Keratinocyte (primary cell): ENCODE measurements at regions not wholly inside any gene's neighbourhood (a gene's known extent, or its start where the extent isn't known, plus 50 kb on each side); places are given as distances from the start of the nearest gene placed in this dataset.

Experiments
- DNase-seq: peaks from one replicate; pipeline ENCODE4 v3.0.0-alpha.2; 2011; ENCODE audit warnings: low read depth, missing footprints, low spot score
- FAIRE-seq: peaks from 2 replicates; lab custom pipeline; 2011; peaks lifted over from hg19 to GRCh38; lab: Jason Lieb, UNC
- H2AFZ ChIP-seq: 2 replicates; pipeline ENCODE4 v1.6.0; 2012; ENCODE audit warnings: low read length, control low read depth, inconsistent platforms; ENCODE audit not compliant: control insufficient read depth
- H3K27ac ChIP-seq: 2 replicates; pipeline ENCODE4 v1.5.1; 2011; ENCODE audit warnings: low read length; ENCODE audit not compliant: control insufficient read depth, insufficient read depth
- H3K27me3 ChIP-seq: 3 replicates; pipeline ENCODE4 v1.6.0; 2011; ENCODE audit warnings: low read length; ENCODE audit not compliant: control insufficient read depth, insufficient read depth; ENCODE audit errors: extremely low read depth
- H3K36me3 ChIP-seq, 2 experiments: 2 replicates in 1 of 2; 3 replicates in 1 of 2; pipeline ENCODE4 v1.5.1; 2011; ENCODE audit warnings: low read length in 2 of 2, mild to moderate bottlenecking in 1 of 2; ENCODE audit not compliant: control insufficient read depth in 2 of 2, insufficient read depth in 2 of 2; ENCODE audit errors: extremely low read depth in 1 of 2
- H3K4me1 ChIP-seq: 3 replicates; pipeline ENCODE4 v1.5.1; 2011; ENCODE audit warnings: low read length; ENCODE audit not compliant: control insufficient read depth, insufficient read depth; ENCODE audit errors: extremely low read depth
- H3K4me2 ChIP-seq: 3 replicates; pipeline ENCODE4 v1.6.0; 2011; ENCODE audit warnings: low read depth, low read length; ENCODE audit not compliant: control insufficient read depth, insufficient read depth; ENCODE audit errors: extremely low read depth
- H3K4me3 ChIP-seq, 3 experiments: fragments of 200-600 bp in 1 of 3; sonication (generic) in 1 of 3; 2 replicates in 2 of 3; 3 replicates in 1 of 3; pipeline ENCODE4 v1.5.1; 2011 to 2016; ENCODE audit warnings: low read length in 3 of 3, mild to moderate bottlenecking in 3 of 3, control low read depth in 2 of 3, inconsistent platforms in 1 of 3, low read depth in 1 of 3, mixed read lengths in 1 of 3, mixed run types in 1 of 3, moderate library complexity in 1 of 3; ENCODE audit not compliant: control insufficient read depth in 2 of 3, insufficient read depth in 2 of 3; ENCODE audit errors: extremely low read depth in 1 of 3
- H3K79me2 ChIP-seq: 2 replicates; pipeline ENCODE4 v1.6.0; 2012; ENCODE audit warnings: low read length; ENCODE audit not compliant: control insufficient read depth, insufficient read depth
- H3K9ac ChIP-seq: 3 replicates; pipeline ENCODE4 v1.6.0; 2011; ENCODE audit warnings: low read length; ENCODE audit not compliant: control insufficient read depth, insufficient read depth; ENCODE audit errors: extremely low read depth
- H3K9me1 ChIP-seq: 3 replicates; pipeline ENCODE4 v1.6.0; 2011; ENCODE audit warnings: low read length; ENCODE audit not compliant: control insufficient read depth, insufficient read depth; ENCODE audit errors: extremely low read depth
- H3K9me3 ChIP-seq: 2 replicates; pipeline ENCODE4 v1.5.1; 2012; ENCODE audit warnings: low read depth, low read length; ENCODE audit not compliant: control insufficient read depth
- H4K20me1 ChIP-seq: 3 replicates; pipeline ENCODE4 v1.6.0; 2011; ENCODE audit warnings: low read length; ENCODE audit not compliant: control insufficient read depth, insufficient read depth; ENCODE audit errors: extremely low read depth
- CTCF ChIP-seq, 3 experiments: IDR thresholded peaks in 1 of 3; conservative IDR thresholded peaks in 1 of 3; optimal IDR thresholded peaks in 1 of 3; 2 replicates in 2 of 3; 3 replicates in 1 of 3; pipeline versions ENCODE3 to v1.5.1; 2011; ENCODE audit warnings: low read length in 3 of 3, mild to moderate bottlenecking in 3 of 3, moderate library complexity in 2 of 3, control low read depth in 1 of 3, inconsistent platforms in 1 of 3; ENCODE audit not compliant: insufficient read depth in 2 of 3; ENCODE audit errors: extremely low read depth in 1 of 3
- EZH2 ChIP-seq: IDR thresholded peaks from one replicate; pipeline ENCODE4 v1.6.1; 2012; ENCODE audit warnings: inconsistent platforms, mild to moderate bottlenecking, low read length, moderate library complexity
- dilution Hi-C: fragments of 300-500 bp; cut with MboI; formaldehyde crosslinking; loops from one replicate; pipeline ENCODE4 v1.7.0; 2020; ENCODE audit warnings: low sequenced_read_pairs; ENCODE audit not compliant: extremely low pct_ligation_motif_present

DNA sequence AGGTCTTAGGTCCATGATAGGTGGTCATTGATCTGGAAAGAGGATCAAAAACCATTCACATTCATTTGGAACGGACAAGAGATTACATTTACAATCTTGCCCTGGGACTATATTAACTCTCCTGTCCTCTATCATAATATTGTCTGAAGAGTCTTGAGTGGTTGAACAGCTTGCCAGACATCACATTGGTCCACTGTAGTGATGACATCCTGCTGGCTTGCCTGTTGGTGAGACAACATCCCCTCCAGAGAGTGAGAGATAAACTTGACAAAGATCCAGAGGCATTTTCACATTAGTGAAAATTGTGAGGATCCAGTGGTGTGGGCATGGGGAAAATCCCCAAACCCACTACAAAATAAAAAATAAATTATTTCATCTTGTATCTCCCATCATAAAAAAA, 155.7 kb upstream of the LEF1 start:
- DNase-seq = no peak
- Histone ChIP-seq H3K27ac (no peak overlapping the region), H3K4me3 (no peak overlapping the region), H3K36me3 (no peaks in the 10 kb centered on the region), H3K9me1 (no peaks in the 10 kb centered on the region), H3K4me2 (no peak overlapping the region), H3K27me3 (no peaks in the 10 kb centered on the region), H3K9ac (no peak overlapping the region), H3K4me1 (no peaks in the 10 kb centered on the region), H2AFZ (no peak overlapping the region), H3K9me3 (no peaks in the 10 kb centered on the region), H3K79me2 (no peaks in the 10 kb centered on the region), H4K20me1 (no peaks in the 10 kb centered on the region)
- TF ChIP-seq CTCF (optimal IDR thresholded peaks at IDR 0.05 in 1 of 3, IDR thresholded peaks at IDR 0.05 in 1 of 3, conservative IDR thresholded peaks at IDR 0.05 in 1 of 3; ENCODE audit: extremely low read depth in 1 of 3, insufficient read depth in 2 of 3, low read length in 3 of 3) = no peak
- TF ChIP-seq EZH2 = no peak
- dilution Hi-C loops = no loop called here
- FAIRE-seq = no peak

- Histone ChIP-seq H3K79me2 (no peaks in the 10 kb centered on the region), H3K9ac (no peak overlapping the region), H3K36me3 (no peaks in the 10 kb centered on the region), H3K27ac (no peak overlapping the region), H3K4me1 (no peaks in the 10 kb centered on the region), H3K4me3 (no peak overlapping the region), H3K9me1 (no peaks in the 10 kb centered on the region), H3K27me3 (no peaks in the 10 kb centered on the region), H4K20me1 (no peaks in the 10 kb centered on the region), H3K9me3 (no peaks in the 10 kb centered on the region), H2AFZ (no peak overlapping the region), H3K4me2 (no peak overlapping the region)
- FAIRE-seq (no peak), DNase-seq (no peak)
- TF ChIP-seq EZH2 = no peak
- TF ChIP-seq CTCF (optimal IDR thresholded peaks at IDR 0.05 in 1 of 3, IDR thresholded peaks at IDR 0.05 in 1 of 3, conservative IDR thresholded peaks at IDR 0.05 in 1 of 3; ENCODE audit: extremely low read depth in 1 of 3, insufficient read depth in 2 of 3, low read length in 3 of 3) = no peak
- dilution Hi-C loops = no loop called here
Measured at GRCh38 chr4:108322497-108322896, 153.8 kb upstream of the LEF1 start.
